HT1080 (cell line): ENCODE measurements at regions not wholly inside any gene's neighbourhood (a gene's known extent, or its start where the extent isn't known, plus 50 kb on each side); places are given as distances from the start of the nearest gene placed in this dataset.
"Not testable (repeated sequence)": the region's sequence is repeated elsewhere in the genome, so short reads cannot be mapped to it uniquely, and the experiment has no call there.

Experiments used
- DNase-seq: peaks from one replicate; pipeline ENCODE4 v3.0.0-alpha.2; 2015; ENCODE audit warnings: low read depth

GRCh38 chr15:31178705-31179104 lies 77.2 kb upstream of the TRPM1 start:
- no peak for DNase-seq

- DNase-seq, result no peak
Measured at GRCh38 chr15:31179693-31180092, 78.2 kb upstream of the TRPM1 start.

- DNase-seq, result no peak
Measured at GRCh38 chr15:31193291-31193690, 91.8 kb upstream of the TRPM1 start.

GRCh38 chr15:31195871-31196270 lies 94.3 kb upstream of the TRPM1 start:
- no peak for DNase-seq

- no peak for DNase-seq
Measured at GRCh38 chr15:31197497-31198414, 96.2 kb upstream of the TRPM1 start.

- peak; percentile 54 for DNase-seq
Measured at GRCh38 chr15:31200735-31201151, 99.2 kb upstream of the TRPM1 start.

- no peak for DNase-seq
Measured at GRCh38 chr15:31202953-31203352, 101.4 kb upstream of the TRPM1 start.

- no peak for DNase-seq
Measured at GRCh38 chr15:31203999-31204398, 102.5 kb upstream of the TRPM1 start.

GRCh38 chr15:31206386-31207181 lies 105.1 kb upstream of the TRPM1 start:
- no peak for DNase-seq

GRCh38 chr15:31207246-31207645 lies 105.7 kb upstream of the TRPM1 start:
- DNase-seq, result no peak

- not testable (repeated sequence) for DNase-seq
Measured at GRCh38 chr15:31207861-31208260, 106.3 kb upstream of the TRPM1 start.

GRCh38 chr15:31208817-31209216 lies 107.3 kb upstream of the TRPM1 start:
- DNase-seq, result no peak

- DNase-seq, result no peak
Measured at GRCh38 chr15:31211353-31211752, 109.8 kb upstream of the TRPM1 start.

GRCh38 chr15:31212326-31213080 lies 111.0 kb upstream of the TRPM1 start:
- DNase-seq, result no peak

GRCh38 chr15:31214158-31214863 lies 112.3 kb upstream of the KLF13 start:
- no peak for DNase-seq

GRCh38 chr15:31214864-31215489 lies 111.7 kb upstream of the KLF13 start:
- no peak for DNase-seq

GRCh38 chr15:31215490-31216214 lies 111.0 kb upstream of the KLF13 start:
- DNase-seq, result peak; percentile 39

GRCh38 chr15:31216215-31216911 lies 110.3 kb upstream of the KLF13 start:
- DNase-seq, result peak; percentile 42

- DNase-seq, result no peak
Measured at GRCh38 chr15:31217067-31217466, 109.6 kb upstream of the KLF13 start.
